HG03442 (cell line): ENCODE measurements at regions not wholly inside any gene's neighbourhood (a gene's known extent, or its start where the extent isn't known, plus 50 kb on each side); places are given as distances from the start of the nearest gene placed in this dataset.
"Not testable (repeated sequence)": the region's sequence is repeated elsewhere in the genome, so short reads cannot be mapped to it uniquely, and the experiment has no call there.

ENCODE experiments used
- ATAC-seq: cut with Tn5 transposase; IDR thresholded peaks from one replicate; pipeline ENCODE4 v1.9.1; 2021; ENCODE audit warnings: mild to moderate bottlenecking, moderate library complexity; ENCODE audit not compliant: unreplicated experiment

- no peak for ATAC-seq
Measured at GRCh38 chrX:78603908-78604307, 55.2 kb downstream of the RTL3 start.

- no peak for ATAC-seq
Measured at GRCh38 chrX:78595901-78596502, 63.1 kb downstream of the RTL3 start.

GRCh38 chrX:78593701-78594100 is 65.4 kb downstream of the RTL3 start:
- ATAC-seq = no peak

- ATAC-seq = no peak
Measured at GRCh38 chrX:78592030-78592429, 67.1 kb downstream of the RTL3 start.

- no peak for ATAC-seq
Measured at GRCh38 chrX:78574306-78574705, 84.8 kb downstream of the RTL3 start.

GRCh38 chrX:78573630-78574029 is 85.5 kb downstream of the RTL3 start:
- ATAC-seq = no peak

- ATAC-seq = no peak
Measured at GRCh38 chrX:78571849-78572248, 87.3 kb downstream of the RTL3 start.

- ATAC-seq = no peak
Measured at GRCh38 chrX:78555401-78555980, 103.6 kb downstream of the RTL3 start.

GRCh38 chrX:78552628-78553027 is 106.5 kb downstream of the RTL3 start:
- not testable (repeated sequence) for ATAC-seq

GRCh38 chrX:78548012-78548411 is 111.1 kb downstream of the RTL3 start:
- no peak for ATAC-seq

- no peak for ATAC-seq
Measured at GRCh38 chrX:78545233-78545632, 113.9 kb downstream of the RTL3 start.

GRCh38 chrX:78543281-78543680 is 115.8 kb downstream of the RTL3 start:
- ATAC-seq = no peak

GRCh38 chrX:78540171-78540570 is 119.0 kb downstream of the RTL3 start:
- no peak for ATAC-seq

GRCh38 chrX:78534221-78534620 is 124.9 kb downstream of the RTL3 start:
- ATAC-seq = no peak

- no peak for ATAC-seq
Measured at GRCh38 chrX:78532363-78532762, 126.8 kb downstream of the RTL3 start.

GRCh38 chrX:78527818-78528217 is 131.3 kb downstream of the RTL3 start:
- no peak for ATAC-seq

GRCh38 chrX:78527263-78527662 is 131.9 kb downstream of the RTL3 start:
- ATAC-seq = peak; percentile 77

GRCh38 chrX:78522601-78523000 is 136.5 kb downstream of the RTL3 start:
- ATAC-seq = no peak

GRCh38 chrX:78517124-78517523 is 142.0 kb downstream of the RTL3 start:
- peak; percentile 97 for ATAC-seq

- ATAC-seq = no peak
Measured at GRCh38 chrX:78514852-78515251, 144.3 kb downstream of the RTL3 start.

GRCh38 chrX:78513971-78514738 is 145.0 kb downstream of the RTL3 start:
- no peak for ATAC-seq

GRCh38 chrX:78506248-78506647 is 152.9 kb downstream of the RTL3 start:
- ATAC-seq = no peak
